Astrocyte (in vitro differentiated cells and primary cell): ENCODE measurements at regions not wholly inside any gene's neighbourhood (a gene's known extent, or its start where the extent isn't known, plus 50 kb on each side); places are given as distances from the start of the nearest gene placed in this dataset.

ENCODE experiments used
- DNase-seq: peaks from one replicate; pipeline ENCODE4 v3.0.0-alpha.2; 2010; ENCODE audit warnings: low read depth
- FAIRE-seq: peaks from 2 replicates; lab custom pipeline; 2011; peaks lifted over from hg19 to GRCh38; lab: Jason Lieb, UNC
- H2AFZ ChIP-seq: 2 replicates; pipeline ENCODE4 v1.6.0; 2012; ENCODE audit warnings: low read depth, low read length, inconsistent platforms
- H3K27ac ChIP-seq: 2 replicates; pipeline ENCODE4 v1.5.1; 2011; ENCODE audit warnings: low read depth, low read length, inconsistent platforms
- H3K27me3 ChIP-seq: 2 replicates; pipeline ENCODE4 v1.6.0; 2011; ENCODE audit warnings: low read length, inconsistent platforms; ENCODE audit not compliant: insufficient read depth
- H3K36me3 ChIP-seq: 2 replicates; pipeline ENCODE4 v1.5.1; 2011; ENCODE audit warnings: low read length, inconsistent platforms; ENCODE audit not compliant: insufficient read depth
- H3K4me1 ChIP-seq: 2 replicates; pipeline ENCODE4 v1.5.1; 2011; ENCODE audit warnings: low read length, inconsistent platforms; ENCODE audit not compliant: insufficient read depth
- H3K4me2 ChIP-seq: 2 replicates; pipeline ENCODE4 v1.6.0; 2012; ENCODE audit warnings: low read length, inconsistent platforms
- H3K4me3 ChIP-seq: 2 replicates; pipeline ENCODE4 v1.5.1; 2011; ENCODE audit warnings: low read depth, mild to moderate bottlenecking, low read length, inconsistent platforms; ENCODE audit not compliant: insufficient read depth
- H3K79me2 ChIP-seq: 2 replicates; pipeline ENCODE4 v1.6.0; 2012; ENCODE audit warnings: mild to moderate bottlenecking, low read length, inconsistent platforms; ENCODE audit not compliant: insufficient read depth
- H3K9ac ChIP-seq: 2 replicates; pipeline ENCODE4 v1.6.0; 2012; ENCODE audit warnings: mild to moderate bottlenecking, low read length, inconsistent platforms
- H3K9me3 ChIP-seq: 2 replicates; pipeline ENCODE4 v1.5.1; 2012; ENCODE audit warnings: low read depth, mild to moderate bottlenecking, low read length, inconsistent platforms; ENCODE audit not compliant: insufficient read depth
- H4K20me1 ChIP-seq: 2 replicates; pipeline ENCODE4 v1.6.0; 2012; ENCODE audit warnings: low read length, inconsistent platforms; ENCODE audit not compliant: insufficient read depth
- H3K27ac Mint-ChIP-seq: one replicate; pipeline ENCODE4 v1.8.0; 2021; ENCODE audit warnings: mild to moderate bottlenecking, mixed read lengths; ENCODE audit not compliant: unreplicated experiment
- H3K27me3 Mint-ChIP-seq: one replicate; pipeline ENCODE4 v1.8.0; 2021; ENCODE audit warnings: low read depth, mixed read lengths; ENCODE audit not compliant: unreplicated experiment
- H3K36me3 Mint-ChIP-seq: one replicate; pipeline ENCODE4 v1.8.0; 2021; ENCODE audit warnings: low read depth, mixed read lengths; ENCODE audit not compliant: unreplicated experiment
- H3K4me1 Mint-ChIP-seq: one replicate; pipeline ENCODE4 v1.8.0; 2021; ENCODE audit warnings: low read depth, mixed read lengths; ENCODE audit not compliant: unreplicated experiment
- H3K4me3 Mint-ChIP-seq: one replicate; pipeline ENCODE4 v1.8.0; 2021; ENCODE audit warnings: mild to moderate bottlenecking, moderate library complexity, mixed read lengths; ENCODE audit not compliant: unreplicated experiment
- H3K9me3 Mint-ChIP-seq: one replicate; pipeline ENCODE4 v1.8.0; 2021; ENCODE audit warnings: mild to moderate bottlenecking, mixed read lengths; ENCODE audit not compliant: unreplicated experiment
- CTCF ChIP-seq: IDR thresholded peaks from 2 replicates; pipeline ENCODE4 v1.5.1; 2011; ENCODE audit warnings: low read depth, mild to moderate bottlenecking, inconsistent platforms, low read length, moderate library complexity; ENCODE audit not compliant: insufficient read depth
- EZH2 ChIP-seq: IDR thresholded peaks from 2 replicates; pipeline ENCODE4 v1.6.1; 2012; ENCODE audit warnings: mild to moderate bottlenecking, low read length, inconsistent platforms; ENCODE audit not compliant: insufficient read depth

DNA sequence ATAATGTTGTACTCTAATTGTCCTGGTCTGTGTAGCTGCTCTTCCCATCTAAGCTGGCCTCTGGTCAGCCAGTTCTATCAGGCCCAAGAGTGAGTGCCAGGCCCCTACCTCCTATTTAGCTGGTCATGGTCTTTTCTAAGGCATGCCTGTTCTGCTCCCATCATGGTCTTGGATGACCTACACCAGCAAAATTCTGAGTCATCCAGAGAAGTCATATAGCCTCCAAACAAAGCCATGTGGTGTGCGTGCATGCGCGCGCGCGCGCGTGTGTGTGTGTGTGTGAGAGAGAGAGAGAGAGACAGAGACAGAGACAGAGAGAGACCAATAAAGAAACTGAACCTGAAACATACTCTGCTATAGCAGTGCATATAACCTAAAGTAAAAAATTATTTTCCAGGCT, 254.4 kb downstream of the BRINP2 start:
- Mint-ChIP-seq H3K4me3 (no peak overlapping the region), H3K4me1 (peaks cover 3% of the 10 kb centered on the region)
- no peak for FAIRE-seq

GRCh38 chr1:177424744-177425143, 254.0 kb downstream of the BRINP2 start:
- no peaks in the 10 kb centered on the region for H3K9me3 ChIP-seq
- no peaks in the 10 kb centered on the region for H3K9me3 Mint-ChIP-seq
- peaks cover 1% of the 10 kb centered on the region for H3K27me3 Mint-ChIP-seq

More for the DNA sequence above, 254.4 kb downstream of the BRINP2 start:
- no peaks in the 10 kb centered on the region for H3K36me3 Mint-ChIP-seq
- Histone ChIP-seq H3K4me2 (no peak overlapping the region), H3K27ac (no peak overlapping the region), H3K4me1 (no peaks in the 10 kb centered on the region), H4K20me1 (no peaks in the 10 kb centered on the region), H2AFZ (no peak overlapping the region), H3K4me3 (no peak overlapping the region), H3K36me3 (no peaks in the 10 kb centered on the region), H3K27me3 (peaks cover 3% of the 10 kb centered on the region), H3K9me3 (no peaks in the 10 kb centered on the region), H3K9ac (no peak overlapping the region), H3K79me2 (no peaks in the 10 kb centered on the region)
- DNase-seq, result no peak
- TF ChIP-seq CTCF (no peak), EZH2 (no peak)
- peaks cover 1% of the 10 kb centered on the region for H3K27me3 Mint-ChIP-seq
- no peaks in the 10 kb centered on the region for H3K9me3 Mint-ChIP-seq
- H3K27ac Mint-ChIP-seq, result no peak overlapping the region

More at GRCh38 chr1:177424744-177425143, 254.0 kb downstream of the BRINP2 start:
- FAIRE-seq (no peak), DNase-seq (no peak)
- no peak overlapping the region for H3K4me3 Mint-ChIP-seq
- H3K36me3 ChIP-seq, result no peaks in the 10 kb centered on the region
- no peak overlapping the region for H3K27ac Mint-ChIP-seq
- no peak overlapping the region for H3K9ac ChIP-seq
- H3K4me3 ChIP-seq, result no peak overlapping the region
- TF ChIP-seq CTCF (no peak), EZH2 (no peak)
- H3K36me3 Mint-ChIP-seq, result no peaks in the 10 kb centered on the region
- H3K79me2 ChIP-seq, result no peaks in the 10 kb centered on the region
- peaks cover 3% of the 10 kb centered on the region for H3K4me1 Mint-ChIP-seq
- H3K27ac ChIP-seq, result no peak overlapping the region
- H2AFZ ChIP-seq, result no peak overlapping the region
- H3K4me2 ChIP-seq, result no peak overlapping the region
- no peaks in the 10 kb centered on the region for H4K20me1 ChIP-seq
- H3K27me3 ChIP-seq, result peaks cover 3% of the 10 kb centered on the region
- no peaks in the 10 kb centered on the region for H3K4me1 ChIP-seq
